WTC11 (cell line): ENCODE measurements at regions not wholly inside any gene's neighbourhood (a gene's known extent, or its start where the extent isn't known, plus 50 kb on each side); places are given as distances from the start of the nearest gene placed in this dataset.

ENCODE experiments used
- ATAC-seq: fragments of 200-7000 bp; cut with Tn5 transposase; 2 replicates; pipeline ENCODE4 v1.10.0; 2021; ENCODE audit warnings: mild to moderate bottlenecking, moderate library complexity
- CTCF ChIA-PET: fragments of 300-600 bp; sonication (Branson Sonifier 250); formaldehyde crosslinking; loops from one replicate; lab custom pipeline; 2021; ENCODE audit warnings: antibody characterized with exemption; lab: Charles Lee
- POLR2A ChIA-PET: fragments of 350-600 bp; sonication (Branson Sonifier 250); formaldehyde crosslinking; loops from one replicate; lab custom pipeline; 2021; ENCODE audit warnings: antibody characterized with exemption; lab: Charles Lee
- DNase-seq: peaks from one replicate; pipeline ENCODE4 v3.0.0; 2021; ENCODE audit warnings: low spot score
- H3K27ac Mint-ChIP-seq: 2 replicates; pipeline ENCODE4 v1.8.0; 2021; ENCODE audit warnings: mixed read lengths
- H3K27me3 Mint-ChIP-seq: 2 replicates; pipeline ENCODE4 v1.8.0; 2021; ENCODE audit warnings: low read depth, mild to moderate bottlenecking, moderate library complexity, mixed read lengths
- H3K36me3 Mint-ChIP-seq: 2 replicates; pipeline ENCODE4 v1.8.0; 2021; ENCODE audit warnings: mixed read lengths
- H3K4me1 Mint-ChIP-seq: 2 replicates; pipeline ENCODE4 v1.8.0; 2022; ENCODE audit warnings: mixed read lengths
- H3K4me3 Mint-ChIP-seq: 2 replicates; pipeline ENCODE4 v1.8.0; 2021; ENCODE audit warnings: mild to moderate bottlenecking, moderate library complexity, mixed read lengths
- H3K9me3 Mint-ChIP-seq: 2 replicates; pipeline ENCODE4 v1.8.0; 2021; ENCODE audit warnings: mixed read lengths
- AFF4 ChIP-seq: sonication (generic); formaldehyde crosslinking; IDR thresholded peaks from 2 replicates; pipeline ENCODE4 v1.8.1; 2023; ENCODE audit warnings: mild to moderate bottlenecking, missing genetic modification reagents, borderline replicate concordance
- AR ChIP-seq: fragments of 250-450 bp; sonication (Bioruptor Pico); IDR thresholded peaks from 2 replicates; pipeline ENCODE4 v1.9.0; 2021; ENCODE audit warnings: mild to moderate bottlenecking
- CREB1 ChIP-seq: sonication (generic); formaldehyde crosslinking; IDR thresholded peaks from 2 replicates; pipeline ENCODE4 v1.8.0; 2023; ENCODE audit warnings: mild to moderate bottlenecking, missing genetic modification reagents
- ELF4 ChIP-seq: sonication (generic); formaldehyde crosslinking; IDR thresholded peaks from 2 replicates; pipeline ENCODE4 v1.8.1; 2022; ENCODE audit warnings: low read depth, mild to moderate bottlenecking, moderate library complexity, missing genetic modification reagents
- ERG ChIP-seq: fragments of 250-450 bp; sonication (Bioruptor Pico); IDR thresholded peaks from 2 replicates; pipeline ENCODE4 v1.8.0; 2021; ENCODE audit warnings: mild to moderate bottlenecking
- ETV6 ChIP-seq: sonication (generic); formaldehyde crosslinking; IDR thresholded peaks from 2 replicates; pipeline ENCODE4 v1.8.1; 2022; ENCODE audit warnings: mild to moderate bottlenecking, missing genetic modification reagents
- FOXK1 ChIP-seq: sonication (generic); formaldehyde crosslinking; IDR thresholded peaks from 2 replicates; pipeline ENCODE4 v1.8.0; 2022; ENCODE audit warnings: mild to moderate bottlenecking, moderate library complexity, missing genetic modification reagents
- FOXP4 ChIP-seq: sonication (generic); formaldehyde crosslinking; IDR thresholded peaks from 2 replicates; pipeline ENCODE4 v1.8.0; 2022; ENCODE audit warnings: mild to moderate bottlenecking, missing genetic modification reagents
- GABPB1 ChIP-seq: sonication (generic); formaldehyde crosslinking; IDR thresholded peaks from 2 replicates; pipeline ENCODE4 v1.8.1; 2023; ENCODE audit warnings: mild to moderate bottlenecking, missing genetic modification reagents
- MAX ChIP-seq: sonication (generic); formaldehyde crosslinking; IDR thresholded peaks from 2 replicates; pipeline ENCODE4 v1.8.0; 2022; ENCODE audit warnings: mild to moderate bottlenecking, missing genetic modification reagents
- MYBL2 ChIP-seq: sonication (generic); formaldehyde crosslinking; IDR thresholded peaks from 2 replicates; pipeline ENCODE4 v1.8.1; 2023; ENCODE audit warnings: mild to moderate bottlenecking, moderate library complexity, missing genetic modification reagents
- NR2C2 ChIP-seq: sonication (generic); formaldehyde crosslinking; IDR thresholded peaks from 2 replicates; pipeline ENCODE4 v1.8.0; 2022; ENCODE audit warnings: mild to moderate bottlenecking, missing genetic modification reagents
- NR3C1 ChIP-seq: sonication (generic); formaldehyde crosslinking; conservative IDR thresholded peaks from 2 replicates; pipeline ENCODE4 v1.8.1; 2023; ENCODE audit warnings: low read depth, mild to moderate bottlenecking, missing genetic modification reagents
- OVOL2 ChIP-seq: fragments of 250-450 bp; sonication (Bioruptor Pico); IDR thresholded peaks from 2 replicates; pipeline ENCODE4 v1.9.0; 2021; ENCODE audit warnings: mild to moderate bottlenecking, borderline replicate concordance
- PREB ChIP-seq: sonication (generic); formaldehyde crosslinking; IDR thresholded peaks from 2 replicates; pipeline ENCODE4 v1.8.1; 2022; ENCODE audit warnings: mild to moderate bottlenecking, missing genetic modification reagents, moderate library complexity, borderline replicate concordance
- RORB ChIP-seq: fragments of 250-450 bp; sonication (Bioruptor Pico); IDR thresholded peaks from 2 replicates; pipeline ENCODE4 v1.9.0; 2021; ENCODE audit warnings: mild to moderate bottlenecking
- SOX15 ChIP-seq: fragments of 250-450 bp; sonication (Bioruptor Pico); IDR thresholded peaks from 2 replicates; pipeline ENCODE4 v1.9.0; 2021; ENCODE audit warnings: mild to moderate bottlenecking
- SP1 ChIP-seq: sonication (generic); formaldehyde crosslinking; conservative IDR thresholded peaks from 2 replicates; pipeline ENCODE4 v1.8.1; 2022; ENCODE audit warnings: missing genetic modification reagents
- TCF7 ChIP-seq: sonication (generic); formaldehyde crosslinking; IDR thresholded peaks from 2 replicates; pipeline ENCODE4 v1.8.0; 2022; ENCODE audit warnings: mild to moderate bottlenecking, low read depth, missing genetic modification reagents, moderate library complexity
- USF2 ChIP-seq: sonication (generic); formaldehyde crosslinking; IDR thresholded peaks from 2 replicates; pipeline ENCODE4 v1.8.1; 2023; ENCODE audit warnings: mild to moderate bottlenecking, missing genetic modification reagents, moderate library complexity

- TF ChIP-seq PREB (CRISPR knock-in tag) (no peak), AR (CRISPR knock-in tag) (no peak), GABPB1 (CRISPR knock-in tag) (no peak)
Observed at GRCh38 chr3:144775551-144775950, 803.9 kb downstream of the DIPK2A start (continued).

- ATAC-seq: no peak
- no peaks in the 10 kb centered on the region for H3K4me1 Mint-ChIP-seq
- no peak overlapping the region for H3K4me3 Mint-ChIP-seq
- ChIA-PET POLR2A (no interaction called here), CTCF (no interaction called here)
- H3K36me3 Mint-ChIP-seq: no peaks in the 10 kb centered on the region
- no peak for DNase-seq
- TF ChIP-seq RORB (CRISPR knock-in tag): no peak
- no peak for TF ChIP-seq OVOL2
- no peak for TF ChIP-seq MYBL2 (CRISPR knock-in tag)
- no peak for TF ChIP-seq ETV6 (CRISPR knock-in tag)
- no peak for TF ChIP-seq CREB1
- no peak for TF ChIP-seq SP1 (CRISPR knock-in tag)
- no peak for TF ChIP-seq ELF4
- no peak for TF ChIP-seq USF2 (CRISPR knock-in tag)
- no peak for TF ChIP-seq FOXP4 (CRISPR knock-in tag)
- TF ChIP-seq FOXK1 (CRISPR knock-in tag): no peak
- no peak for TF ChIP-seq ERG (CRISPR knock-in tag)
- no peak for TF ChIP-seq SOX15 (CRISPR knock-in tag)
- no peak for TF ChIP-seq MAX (CRISPR knock-in tag)
- no peak for TF ChIP-seq TCF7 (CRISPR knock-in tag)
- no peak for TF ChIP-seq NR2C2 (CRISPR knock-in tag)
- no peak for TF ChIP-seq NR3C1 (CRISPR knock-in tag)
- TF ChIP-seq AFF4 (CRISPR knock-in tag): no peak
- no peaks in the 10 kb centered on the region; the same call in 1 of the 2 replicates for H3K9me3 Mint-ChIP-seq
- H3K27ac Mint-ChIP-seq: no peak overlapping the region
- H3K27me3 Mint-ChIP-seq: no peaks in the 10 kb centered on the region
Observed at GRCh38 chr3:144777906-144778305, 806.3 kb downstream of the DIPK2A start.
